AG04449 (cell line): ENCODE measurements at regions not wholly inside any gene's neighbourhood (a gene's known extent, or its start where the extent isn't known, plus 50 kb on each side); places are given as distances from the start of the nearest gene placed in this dataset.

Experiments used
- CTCF ChIA-PET: fragments of 350-600 bp; formaldehyde crosslinking; extraction: SDS; loops from one replicate; lab custom pipeline; 2021; ENCODE audit warnings: antibody characterized with exemption; lab: Yijun Ruan, JAX
- POLR2A ChIA-PET: fragments of 400-600, 350-600 bp; formaldehyde crosslinking; extraction: SDS; loops from one replicate; lab custom pipeline; 2020; ENCODE audit warnings: antibody characterized with exemption, inconsistent platforms; lab: Yijun Ruan, JAX
- DNase-seq: peaks from one replicate; pipeline ENCODE4 v3.0.0-alpha.2; 2010; ENCODE audit warnings: low read depth, low spot score
- H3K4me3 ChIP-seq: 2 replicates; pipeline ENCODE4 v1.5.1; 2011; ENCODE audit warnings: low read depth, mild to moderate bottlenecking, control low read depth, low read length
- CTCF ChIP-seq: IDR thresholded peaks from one replicate; pipeline ENCODE4 v1.5.1; 2011; ENCODE audit warnings: mild to moderate bottlenecking, moderate library complexity, low read length, control low read depth, inconsistent platforms; ENCODE audit not compliant: insufficient read depth; ENCODE audit errors: missing control alignments

DNA sequence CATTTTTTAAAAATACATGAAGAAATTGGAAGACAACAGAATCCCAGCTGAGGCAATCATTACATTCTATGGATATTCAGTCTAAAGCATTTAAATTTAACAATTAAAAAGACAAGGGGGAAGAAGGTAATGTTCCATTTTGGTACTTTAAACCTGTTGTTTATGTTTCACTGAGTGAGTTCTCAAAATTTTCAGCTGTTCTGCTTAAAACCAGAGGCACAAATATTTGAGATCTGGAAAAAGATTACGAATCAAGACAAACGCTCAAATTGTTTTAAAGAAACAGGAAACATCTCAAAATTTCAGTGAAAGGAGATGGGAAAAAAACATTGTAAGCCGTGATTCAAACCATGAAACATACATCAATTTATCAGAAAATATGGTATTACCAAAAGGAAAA, 656.2 kb upstream of the CHAC2 start:
- CTCF ChIA-PET: no interaction called here
- H3K4me3 ChIP-seq: no peak overlapping the region
- POLR2A ChIA-PET: no interaction called here
- no peak for DNase-seq
- TF ChIP-seq CTCF: no peak

- POLR2A ChIA-PET: no interaction called here
- CTCF ChIA-PET: no interaction called here
- no peak overlapping the region for H3K4me3 ChIP-seq
- no peak for TF ChIP-seq CTCF
- no peak for DNase-seq
Observed at GRCh38 chr2:53111004-53111403, 656.6 kb upstream of the CHAC2 start.

GRCh38 chr2:53108246-53108645, 659.4 kb upstream of the CHAC2 start:
- DNase-seq: no peak
- no peak for TF ChIP-seq CTCF
- POLR2A ChIA-PET: no interaction called here
- CTCF ChIA-PET: no interaction called here
- H3K4me3 ChIP-seq: no peak overlapping the region

GRCh38 chr2:53104263-53104662, 663.3 kb upstream of the CHAC2 start:
- ChIA-PET CTCF (no interaction called here), POLR2A (no interaction called here)
- H3K4me3 ChIP-seq: no peak overlapping the region
- no peak for TF ChIP-seq CTCF
- DNase-seq: no peak

DNA sequence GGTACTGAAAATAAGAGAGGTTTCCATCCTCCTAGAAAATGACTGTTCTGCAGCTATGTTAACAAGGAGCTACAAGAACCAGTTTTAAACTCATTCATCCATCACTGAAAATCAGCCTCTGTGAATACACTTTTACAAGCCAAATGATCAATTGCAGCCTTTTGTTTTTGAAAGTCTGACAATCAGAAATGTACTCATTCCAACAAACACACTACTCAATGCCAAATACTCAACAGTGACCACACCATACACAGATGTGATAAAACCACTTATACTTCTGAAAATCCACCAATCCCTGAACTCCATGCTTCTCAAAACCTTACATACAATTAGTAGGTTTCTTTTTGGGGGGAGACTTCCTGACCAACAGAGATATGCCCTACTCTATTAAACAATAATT, 663.9 kb upstream of the CHAC2 start:
- no peak for DNase-seq
- TF ChIP-seq CTCF: no peak
- ChIA-PET CTCF (no interaction called here), POLR2A (no interaction called here)
- H3K4me3 ChIP-seq: no peak overlapping the region

GRCh38 chr2:53098696-53099078, 668.9 kb upstream of the CHAC2 start:
- no peak for DNase-seq
- H3K4me3 ChIP-seq: no peak overlapping the region
- no peak for TF ChIP-seq CTCF
- CTCF ChIA-PET: no interaction called here
- POLR2A ChIA-PET: no interaction called here
